T-helper 9 cell (primary cell): ENCODE measurements at regions not wholly inside any gene's neighbourhood (a gene's known extent, or its start where the extent isn't known, plus 50 kb on each side); places are given as distances from the start of the nearest gene placed in this dataset.

Experiments used
- DNase-seq: peaks from one replicate; pipeline ENCODE4 v3.0.0-alpha.2; 2020

- DNase-seq: no peak
These were observed 117.4 kb downstream of the AXIN2 start for GRCh38 chr17:65444049-65444448.

GRCh38 chr17:65442691-65443090 lies 118.8 kb downstream of the AXIN2 start:
- DNase-seq: no peak

- no peak for DNase-seq
These were observed 119.2 kb downstream of the AXIN2 start for GRCh38 chr17:65442250-65442649.

- DNase-seq: no peak
These were observed 120.3 kb downstream of the AXIN2 start for GRCh38 chr17:65441053-65441605.

- DNase-seq: no peak
These were observed 122.6 kb downstream of the AXIN2 start for GRCh38 chr17:65438708-65439294.

- no peak for DNase-seq
These were observed 123.3 kb downstream of the AXIN2 start for GRCh38 chr17:65438173-65438572.

GRCh38 chr17:65436871-65437270 lies 124.6 kb downstream of the AXIN2 start:
- DNase-seq: no peak

GRCh38 chr17:65434878-65435277 lies 126.6 kb downstream of the AXIN2 start:
- no peak for DNase-seq

GRCh38 chr17:65434251-65434650 lies 127.2 kb downstream of the AXIN2 start:
- DNase-seq: no peak

GRCh38 chr17:65433592-65433991 lies 127.9 kb downstream of the AXIN2 start:
- DNase-seq: no peak

GRCh38 chr17:65433157-65433556 lies 128.3 kb downstream of the AXIN2 start:
- no peak for DNase-seq

GRCh38 chr17:65431116-65431515 lies 130.3 kb downstream of the AXIN2 start:
- DNase-seq: no peak

GRCh38 chr17:65430209-65430833 lies 131.1 kb downstream of the AXIN2 start:
- no peak for DNase-seq

GRCh38 chr17:65423346-65424140 lies 137.9 kb downstream of the AXIN2 start:
- DNase-seq: no peak

- DNase-seq: no peak
These were observed 142.8 kb downstream of the AXIN2 start for GRCh38 chr17:65418622-65419021.

GRCh38 chr17:65417406-65418221 lies 143.8 kb downstream of the AXIN2 start:
- DNase-seq: no peak

GRCh38 chr17:65415991-65416390 lies 145.5 kb downstream of the AXIN2 start:
- DNase-seq: no peak

- DNase-seq: no peak
These were observed 148.1 kb downstream of the AXIN2 start for GRCh38 chr17:65413390-65413789.

GRCh38 chr17:65409381-65409780 lies 152.1 kb downstream of the AXIN2 start:
- DNase-seq: no peak

GRCh38 chr17:65408050-65408449 lies 153.4 kb downstream of the AXIN2 start:
- DNase-seq: no peak

- no peak for DNase-seq
These were observed 154.4 kb downstream of the AXIN2 start for GRCh38 chr17:65407017-65407416.

- DNase-seq: no peak
These were observed 154.9 kb downstream of the AXIN2 start for GRCh38 chr17:65406552-65406951.

- no peak for DNase-seq
These were observed 155.9 kb downstream of the AXIN2 start for GRCh38 chr17:65405563-65405962.
